ENCODE measurements at regions not wholly inside any gene's neighbourhood (a gene's known extent, or its start where the extent isn't known, plus 50 kb on each side); places are given as distances from the start of the nearest gene placed in this dataset.

- DNase-seq, result no peak
These were observed 156.5 kb downstream of the ERCC6L2 start for GRCh38 chr9:96031916-96032534.

GRCh38 chr9:96031366-96031824 is 155.9 kb downstream of the ERCC6L2 start:
- DNase-seq, result no peak

- no peak for DNase-seq
These were observed 154.4 kb downstream of the ERCC6L2 start for GRCh38 chr9:96029722-96030530.

- no peak for DNase-seq
These were observed 152.0 kb downstream of the ERCC6L2 start for GRCh38 chr9:96027251-96028131.

- DNase-seq, result no peak
These were observed 151.2 kb downstream of the ERCC6L2 start for GRCh38 chr9:96026655-96027213.

- peak in 1 of 5 donors; percentile 25 for DNase-seq
These were observed 150.6 kb downstream of the ERCC6L2 start for GRCh38 chr9:96025995-96026602.

- no peak for DNase-seq
These were observed 148.0 kb downstream of the ERCC6L2 start for GRCh38 chr9:96023486-96023885.

- peak in 1 of 5 donors; percentile 52 for DNase-seq
These were observed 147.1 kb downstream of the ERCC6L2 start for GRCh38 chr9:96022445-96023051.

- DNase-seq, result no peak
These were observed 146.3 kb downstream of the ERCC6L2 start for GRCh38 chr9:96021551-96022444.

GRCh38 chr9:96020792-96021550 is 145.5 kb downstream of the ERCC6L2 start:
- DNase-seq, result peak in 3 of 5 donors; percentile 19 to 70 (median 22)

- DNase-seq, result no peak
These were observed 144.9 kb downstream of the ERCC6L2 start for GRCh38 chr9:96020300-96020791.

All from T-helper 1 cell (primary cell).